Lower leg skin (tissue), 3 donors: ENCODE measurements at regions not wholly inside any gene's neighbourhood (a gene's known extent, or its start where the extent isn't known, plus 50 kb on each side); places are given as distances from the start of the nearest gene placed in this dataset.

ENCODE experiments used
- POLR2A ChIP-seq, 2 donors: fragments of 450-650 bp; IDR thresholded peaks; one replicate each; pipeline ENCODE4 v1.6.1; 2016 to 2017; ENCODE audit warnings: antibody characterized with exemption in 2 of 2, mild to moderate bottlenecking in 1 of 2, moderate library complexity in 1 of 2
- TF ChIP-seq, protein P1 (sequence below), 3 donors: fragments of 450-650 bp; IDR thresholded peaks; one replicate each; pipeline ENCODE4 v1.5.1; 2016; ENCODE audit warnings: antibody characterized with exemption in 3 of 3, mild to moderate bottlenecking in 3 of 3, moderate library complexity in 2 of 3

DNA sequence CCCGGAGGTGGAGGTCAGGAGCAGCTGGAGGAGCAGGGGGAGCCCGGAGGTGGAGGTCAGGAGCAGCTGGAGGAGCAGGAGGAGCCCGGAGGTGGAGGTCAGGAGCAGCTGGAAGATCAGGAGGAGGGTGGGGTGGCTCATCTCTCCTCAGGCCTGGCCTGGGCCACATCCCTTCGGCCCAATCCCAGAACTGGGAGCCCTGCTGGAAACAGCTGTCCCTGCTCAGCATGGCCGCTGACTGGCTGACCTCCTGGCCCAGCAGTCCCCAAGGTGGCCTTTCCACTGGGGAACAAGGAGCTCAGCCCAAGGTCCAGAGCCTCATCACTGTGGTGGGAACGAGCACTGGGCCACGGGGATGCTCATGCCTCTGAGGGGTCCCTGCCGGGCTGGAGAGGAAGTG, 66.6 kb upstream of the LAPTM4A start:
- TF ChIP-seq, protein P1, sequence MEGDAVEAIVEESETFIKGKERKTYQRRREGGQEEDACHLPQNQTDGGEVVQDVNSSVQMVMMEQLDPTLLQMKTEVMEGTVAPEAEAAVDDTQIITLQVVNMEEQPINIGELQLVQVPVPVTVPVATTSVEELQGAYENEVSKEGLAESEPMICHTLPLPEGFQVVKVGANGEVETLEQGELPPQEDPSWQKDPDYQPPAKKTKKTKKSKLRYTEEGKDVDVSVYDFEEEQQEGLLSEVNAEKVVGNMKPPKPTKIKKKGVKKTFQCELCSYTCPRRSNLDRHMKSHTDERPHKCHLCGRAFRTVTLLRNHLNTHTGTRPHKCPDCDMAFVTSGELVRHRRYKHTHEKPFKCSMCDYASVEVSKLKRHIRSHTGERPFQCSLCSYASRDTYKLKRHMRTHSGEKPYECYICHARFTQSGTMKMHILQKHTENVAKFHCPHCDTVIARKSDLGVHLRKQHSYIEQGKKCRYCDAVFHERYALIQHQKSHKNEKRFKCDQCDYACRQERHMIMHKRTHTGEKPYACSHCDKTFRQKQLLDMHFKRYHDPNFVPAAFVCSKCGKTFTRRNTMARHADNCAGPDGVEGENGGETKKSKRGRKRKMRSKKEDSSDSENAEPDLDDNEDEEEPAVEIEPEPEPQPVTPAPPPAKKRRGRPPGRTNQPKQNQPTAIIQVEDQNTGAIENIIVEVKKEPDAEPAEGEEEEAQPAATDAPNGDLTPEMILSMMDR (IDR thresholded peaks at IDR 0.05), result no peak
- TF ChIP-seq POLR2A (IDR thresholded peaks at IDR 0.05), result no peak
